Stimulated activated naive CD8-positive, alpha-beta T cell treated with anti-CD3 and anti-CD28 coated beads, Interleukin-15, Interleukin-2, amounts not matched to agents 100 ng/mL and 50 ng/mL, for 24 hours (primary cell): ENCODE measurements at regions not wholly inside any gene's neighbourhood (a gene's known extent, or its start where the extent isn't known, plus 50 kb on each side); places are given as distances from the start of the nearest gene placed in this dataset.
"Not testable (repeated sequence)": the region's sequence is repeated elsewhere in the genome, so short reads cannot be mapped to it uniquely, and the experiment has no call there.

Experiments used
- H3K27ac Mint-ChIP-seq: one replicate; pipeline ENCODE4 v1.8.0; 2021; ENCODE audit warnings: mild to moderate bottlenecking, mixed read lengths
- H3K27me3 Mint-ChIP-seq: one replicate; pipeline ENCODE4 v1.8.0; 2021; ENCODE audit warnings: mixed read lengths
- H3K36me3 Mint-ChIP-seq: one replicate; pipeline ENCODE4 v1.8.0; 2021; ENCODE audit warnings: low read depth, mixed read lengths
- H3K4me1 Mint-ChIP-seq: one replicate; pipeline ENCODE4 v1.8.0; 2021; ENCODE audit warnings: low read depth, mixed read lengths
- H3K4me3 Mint-ChIP-seq: one replicate; pipeline ENCODE4 v1.8.0; 2021; ENCODE audit warnings: mild to moderate bottlenecking, mixed read lengths
- H3K9me3 Mint-ChIP-seq: one replicate; pipeline ENCODE4 v1.8.0; 2021; ENCODE audit warnings: mixed read lengths

DNA sequence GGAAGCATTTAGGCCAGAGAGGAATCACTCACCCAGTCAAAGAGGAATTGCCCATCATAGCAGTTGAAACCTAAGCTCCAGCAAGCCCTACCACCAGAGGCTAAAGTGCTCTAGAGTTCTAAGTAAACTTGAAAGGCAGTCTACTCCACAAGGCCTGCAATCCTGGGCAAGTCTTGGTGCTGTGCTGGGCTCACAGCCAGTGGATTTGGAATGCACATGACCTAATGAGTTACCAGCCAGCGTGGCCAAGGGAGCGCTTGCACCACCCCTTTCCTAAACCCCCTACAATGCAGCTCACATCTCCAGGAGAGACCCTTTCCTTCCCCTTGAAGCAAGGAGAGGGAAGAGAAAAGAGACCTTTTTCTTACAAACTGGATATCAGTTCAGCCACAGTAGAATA, 445.7 kb downstream of the GASK1B start:
- Mint-ChIP-seq H3K9me3 (peaks cover 31% of the 10 kb centered on the region), H3K27me3 (no peaks in the 10 kb centered on the region), H3K4me3 (no peak overlapping the region), H3K27ac (no peak overlapping the region), H3K36me3 (no peaks in the 10 kb centered on the region), H3K4me1 (no peaks in the 10 kb centered on the region)

DNA sequence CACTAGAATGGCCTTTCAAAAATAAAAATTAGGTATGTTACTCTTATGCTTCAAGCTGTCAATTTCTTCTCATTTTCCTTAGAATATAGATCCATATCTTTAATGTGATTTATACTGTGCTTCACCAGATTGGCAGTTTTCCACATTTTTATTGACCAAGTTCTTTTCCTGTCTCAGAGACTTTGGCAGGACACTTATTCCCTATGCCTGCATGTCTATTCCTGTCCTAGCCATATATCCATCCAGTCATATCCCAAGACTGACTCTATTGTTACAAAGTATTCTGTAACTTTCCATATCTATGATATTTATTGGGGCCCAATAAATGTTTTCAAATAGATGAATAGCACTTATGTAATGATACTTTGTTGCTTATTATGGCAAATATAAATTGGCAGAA, 450.7 kb downstream of the GASK1B start:
- Mint-ChIP-seq H3K27me3 (no peaks in the 10 kb centered on the region), H3K9me3 (peaks cover 34% of the 10 kb centered on the region), H3K27ac (no peak overlapping the region), H3K4me3 (no peak overlapping the region), H3K36me3 (no peaks in the 10 kb centered on the region), H3K4me1 (no peaks in the 10 kb centered on the region)

GRCh38 chr4:157713342-157713741, 459.5 kb downstream of the GASK1B start:
- no peak overlapping the region for H3K4me3 Mint-ChIP-seq
- H3K36me3 Mint-ChIP-seq: no peaks in the 10 kb centered on the region
- H3K27ac Mint-ChIP-seq: no peak overlapping the region
- no peaks in the 10 kb centered on the region for H3K4me1 Mint-ChIP-seq
- no peaks in the 10 kb centered on the region for H3K27me3 Mint-ChIP-seq
- H3K9me3 Mint-ChIP-seq: no peaks in the 10 kb centered on the region

DNA sequence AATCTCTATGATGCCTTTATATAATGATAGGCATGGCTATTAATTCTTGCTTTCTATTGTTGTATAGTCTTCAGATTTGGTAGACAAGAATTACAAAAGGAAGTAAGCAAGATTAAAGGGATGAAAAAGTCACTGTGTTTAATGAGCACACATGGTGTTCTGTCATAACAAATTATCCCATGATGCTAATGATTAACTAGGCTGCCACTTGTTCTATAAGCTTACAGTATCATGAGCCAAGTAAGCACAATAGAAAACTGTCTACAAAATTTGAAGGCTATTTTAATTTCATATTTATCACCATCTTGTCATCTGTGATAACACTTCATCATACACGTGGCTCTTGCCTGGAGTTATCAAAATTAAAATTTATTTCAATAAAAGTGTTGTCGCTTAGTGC, 466.7 kb downstream of the GASK1B start:
- Mint-ChIP-seq H3K4me3 (no peak overlapping the region), H3K27me3 (no peaks in the 10 kb centered on the region), H3K36me3 (no peaks in the 10 kb centered on the region), H3K4me1 (no peaks in the 10 kb centered on the region), H3K27ac (no peak overlapping the region), H3K9me3 (no peaks in the 10 kb centered on the region)

DNA sequence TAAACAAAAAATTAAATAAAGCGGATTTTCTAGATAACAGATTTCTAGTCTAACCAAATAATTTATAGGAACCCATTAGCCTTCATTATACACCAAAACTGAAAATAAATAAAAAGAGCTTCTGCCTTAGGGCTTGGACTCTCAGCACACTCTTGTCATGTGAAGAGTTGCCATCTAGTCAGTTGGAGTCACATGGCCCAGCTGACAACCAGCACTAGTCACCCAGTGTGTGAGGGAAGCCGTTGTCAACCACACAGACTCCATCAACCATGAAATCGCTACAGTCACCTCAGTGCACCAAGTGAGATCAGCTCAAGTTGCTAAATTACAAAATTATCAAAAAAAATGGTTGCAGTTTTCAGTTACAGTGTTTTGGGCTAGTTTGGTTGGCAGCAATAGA, 470.0 kb downstream of the GASK1B start:
- H3K4me3 Mint-ChIP-seq: no peak overlapping the region
- no peaks in the 10 kb centered on the region for H3K36me3 Mint-ChIP-seq
- H3K27me3 Mint-ChIP-seq: no peaks in the 10 kb centered on the region
- no peaks in the 10 kb centered on the region for H3K9me3 Mint-ChIP-seq
- H3K4me1 Mint-ChIP-seq: no peaks in the 10 kb centered on the region
- H3K27ac Mint-ChIP-seq: no peak overlapping the region

DNA sequence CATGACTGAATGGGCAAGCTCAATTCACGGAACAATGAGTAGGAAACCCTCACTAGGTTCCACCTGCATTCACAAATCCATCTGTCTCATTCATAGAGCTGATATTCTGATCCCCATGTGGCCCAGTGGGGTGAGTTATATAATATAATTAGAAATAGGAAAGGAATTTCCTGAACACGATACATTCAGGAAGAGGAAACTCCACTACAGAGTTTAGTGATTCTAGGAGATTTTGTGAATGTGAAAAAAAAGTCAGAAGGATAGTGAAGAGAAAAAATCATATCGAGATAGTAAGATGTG, 471.2 kb downstream of the GASK1B start:
- Mint-ChIP-seq H3K27ac (no peak overlapping the region), H3K27me3 (no peaks in the 10 kb centered on the region), H3K4me3 (no peak overlapping the region), H3K9me3 (no peaks in the 10 kb centered on the region), H3K4me1 (no peaks in the 10 kb centered on the region), H3K36me3 (no peaks in the 10 kb centered on the region)

- no peaks in the 10 kb centered on the region for H3K4me1 Mint-ChIP-seq
Observed at GRCh38 chr4:157700898-157701694, 471.7 kb downstream of the GASK1B start.

DNA sequence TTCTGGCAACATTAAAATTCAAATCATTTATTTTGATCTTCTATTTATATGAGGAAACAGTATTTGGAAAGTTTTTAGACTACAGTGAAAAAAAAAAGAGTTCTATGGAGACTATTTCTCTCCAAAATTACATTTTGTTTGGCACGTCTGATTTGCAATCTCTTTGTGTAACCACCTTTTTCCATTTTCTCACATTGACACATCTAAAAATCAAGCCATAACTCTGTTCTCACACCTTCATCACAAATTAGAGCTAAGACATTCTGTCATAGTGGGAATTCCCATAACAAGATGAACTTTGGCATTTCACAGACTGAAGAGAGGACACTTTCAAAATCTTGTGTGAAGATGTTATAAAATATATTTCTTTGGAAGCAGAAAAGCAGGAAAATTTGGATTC, 468.9 kb downstream of the GRIA2 start:
- H3K9me3 Mint-ChIP-seq: no peaks in the 10 kb centered on the region
- H3K27me3 Mint-ChIP-seq: no peaks in the 10 kb centered on the region
- H3K27ac Mint-ChIP-seq: no peak overlapping the region
- H3K4me1 Mint-ChIP-seq: no peaks in the 10 kb centered on the region
- no peak overlapping the region for H3K4me3 Mint-ChIP-seq
- H3K36me3 Mint-ChIP-seq: no peaks in the 10 kb centered on the region

More at GRCh38 chr4:157700898-157701694, 471.7 kb downstream of the GASK1B start:
- no peak overlapping the region for H3K4me3 Mint-ChIP-seq
- H3K36me3 Mint-ChIP-seq: no peaks in the 10 kb centered on the region
- H3K9me3 Mint-ChIP-seq: no peaks in the 10 kb centered on the region
- no peak overlapping the region for H3K27ac Mint-ChIP-seq
- no peaks in the 10 kb centered on the region for H3K27me3 Mint-ChIP-seq

DNA sequence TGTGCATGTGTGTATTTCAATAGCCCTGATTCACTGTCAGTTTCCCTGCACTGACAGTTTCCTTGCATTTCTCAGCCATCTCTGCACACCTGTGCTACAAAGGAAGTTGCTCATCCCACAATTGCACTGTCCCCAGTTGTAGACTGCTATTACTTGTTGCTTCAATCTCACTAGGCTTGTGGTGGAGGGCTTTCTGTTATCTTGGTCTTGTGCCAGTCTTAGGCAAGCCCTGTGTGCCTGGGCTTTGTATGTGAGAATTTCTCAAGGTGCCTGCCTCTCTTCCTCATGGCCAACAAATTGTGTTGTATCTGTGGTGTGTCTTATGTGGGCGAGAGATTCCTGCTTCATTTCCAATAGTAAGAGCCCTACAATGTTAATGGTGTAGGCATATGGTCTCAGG, 467.4 kb downstream of the GRIA2 start:
- H3K9me3 Mint-ChIP-seq: no peaks in the 10 kb centered on the region
- H3K27ac Mint-ChIP-seq: no peak overlapping the region
- H3K36me3 Mint-ChIP-seq: no peaks in the 10 kb centered on the region
- H3K27me3 Mint-ChIP-seq: no peaks in the 10 kb centered on the region
- H3K4me3 Mint-ChIP-seq: no peak overlapping the region
- H3K4me1 Mint-ChIP-seq: no peaks in the 10 kb centered on the region

DNA sequence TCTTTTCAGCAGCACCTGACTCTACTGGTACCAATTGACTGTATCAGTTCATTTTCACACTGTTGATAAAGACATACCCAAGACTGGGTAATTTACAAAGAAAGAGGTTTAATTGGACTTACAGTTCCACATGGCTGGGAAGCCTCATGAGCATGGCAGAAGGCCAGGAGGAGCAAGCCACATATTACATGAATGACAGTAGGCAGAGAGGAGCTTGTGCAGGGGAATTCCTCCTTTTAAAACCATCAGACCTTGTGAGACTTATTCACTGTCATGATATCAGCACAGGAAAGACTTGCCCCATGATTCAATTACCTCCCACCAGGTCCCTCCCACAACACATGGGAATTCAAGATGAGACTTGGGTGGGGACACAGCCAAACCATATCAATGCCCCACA, 458.8 kb downstream of the GRIA2 start:
- not testable (repeated sequence) for H3K4me1 Mint-ChIP-seq, H3K36me3 Mint-ChIP-seq, H3K4me3 Mint-ChIP-seq, H3K27ac Mint-ChIP-seq, H3K9me3 Mint-ChIP-seq, H3K27me3 Mint-ChIP-seq

- Mint-ChIP-seq H3K9me3 (peaks cover 7% of the 10 kb centered on the region), H3K27me3 (no peaks in the 10 kb centered on the region), H3K4me1 (no peaks in the 10 kb centered on the region)
Observed at GRCh38 chr4:157678478-157678877, 457.9 kb downstream of the GRIA2 start.

DNA sequence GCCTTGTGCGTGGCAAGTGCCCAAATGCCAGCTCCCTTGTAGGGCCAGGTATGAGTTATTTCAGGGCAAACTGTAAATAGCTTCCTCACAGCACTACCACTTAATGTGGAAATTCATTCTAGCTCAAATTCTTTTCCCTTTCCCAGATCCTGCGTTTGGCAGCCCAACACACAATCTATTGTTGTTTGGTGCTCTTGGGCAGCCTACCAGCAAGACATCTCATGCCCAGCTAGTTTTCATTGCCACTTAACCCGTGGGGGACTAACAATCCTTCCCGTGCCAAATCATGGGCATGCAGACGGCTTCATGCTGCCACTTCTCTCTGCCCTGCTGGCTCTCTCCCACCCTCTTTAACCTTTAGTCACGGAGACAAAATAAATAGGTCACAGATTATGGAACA, 454.2 kb downstream of the GRIA2 start:
- H3K27me3 Mint-ChIP-seq: no peaks in the 10 kb centered on the region
- H3K27ac Mint-ChIP-seq: no peak overlapping the region
- peaks cover 7% of the 10 kb centered on the region for H3K9me3 Mint-ChIP-seq
- H3K4me1 Mint-ChIP-seq: no peaks in the 10 kb centered on the region
- H3K36me3 Mint-ChIP-seq: no peaks in the 10 kb centered on the region
- H3K4me3 Mint-ChIP-seq: no peak overlapping the region

More at GRCh38 chr4:157678478-157678877, 457.9 kb downstream of the GRIA2 start:
- no peaks in the 10 kb centered on the region for H3K36me3 Mint-ChIP-seq
- H3K4me3 Mint-ChIP-seq: no peak overlapping the region
- H3K27ac Mint-ChIP-seq: no peak overlapping the region

DNA sequence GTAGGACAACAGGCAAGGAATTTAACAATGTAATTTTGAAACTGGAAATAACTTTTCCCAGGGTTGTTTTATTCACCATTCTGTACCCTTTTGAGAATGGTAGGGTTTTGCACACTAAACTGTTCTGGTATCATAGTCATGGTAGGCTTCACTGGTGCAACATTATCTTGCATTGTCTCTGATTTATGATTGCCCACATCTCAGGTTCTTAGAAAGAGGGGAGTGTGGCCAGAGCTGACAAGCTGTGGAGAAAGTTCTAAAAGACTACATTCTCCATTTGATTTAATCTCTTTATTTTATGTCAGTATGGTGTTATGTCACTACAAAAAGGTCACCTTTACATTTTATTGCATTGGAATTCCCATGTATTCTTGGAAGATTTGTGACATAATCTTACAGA, 447.3 kb downstream of the GRIA2 start:
- no peaks in the 10 kb centered on the region for H3K27me3 Mint-ChIP-seq
- no peaks in the 10 kb centered on the region for H3K9me3 Mint-ChIP-seq
- no peak overlapping the region for H3K27ac Mint-ChIP-seq
- H3K4me1 Mint-ChIP-seq: no peaks in the 10 kb centered on the region
- no peaks in the 10 kb centered on the region for H3K36me3 Mint-ChIP-seq
- no peak overlapping the region for H3K4me3 Mint-ChIP-seq

DNA sequence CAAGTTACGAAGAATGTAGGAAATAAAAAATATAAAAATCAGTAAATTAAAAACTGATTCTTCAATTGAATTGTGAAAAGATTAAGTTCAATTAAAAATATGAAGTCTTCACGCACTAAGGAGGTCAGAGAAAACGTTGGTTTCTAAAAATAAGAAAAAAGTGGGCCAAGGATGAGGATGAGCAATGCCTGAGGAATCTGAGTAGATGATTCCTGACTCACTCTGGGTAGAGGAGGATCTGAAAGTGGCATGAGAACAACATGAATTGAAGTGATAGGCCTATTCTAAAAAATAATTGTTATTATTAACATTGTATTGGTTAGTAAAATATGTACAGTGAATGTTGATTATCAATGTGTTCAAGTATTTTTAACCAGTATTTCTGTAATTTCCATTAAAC, 444.2 kb downstream of the GRIA2 start:
- H3K9me3 Mint-ChIP-seq: no peaks in the 10 kb centered on the region
- H3K4me3 Mint-ChIP-seq: no peak overlapping the region
- H3K27me3 Mint-ChIP-seq: no peaks in the 10 kb centered on the region
- no peaks in the 10 kb centered on the region for H3K4me1 Mint-ChIP-seq
- H3K36me3 Mint-ChIP-seq: no peaks in the 10 kb centered on the region
- H3K27ac Mint-ChIP-seq: no peak overlapping the region

DNA sequence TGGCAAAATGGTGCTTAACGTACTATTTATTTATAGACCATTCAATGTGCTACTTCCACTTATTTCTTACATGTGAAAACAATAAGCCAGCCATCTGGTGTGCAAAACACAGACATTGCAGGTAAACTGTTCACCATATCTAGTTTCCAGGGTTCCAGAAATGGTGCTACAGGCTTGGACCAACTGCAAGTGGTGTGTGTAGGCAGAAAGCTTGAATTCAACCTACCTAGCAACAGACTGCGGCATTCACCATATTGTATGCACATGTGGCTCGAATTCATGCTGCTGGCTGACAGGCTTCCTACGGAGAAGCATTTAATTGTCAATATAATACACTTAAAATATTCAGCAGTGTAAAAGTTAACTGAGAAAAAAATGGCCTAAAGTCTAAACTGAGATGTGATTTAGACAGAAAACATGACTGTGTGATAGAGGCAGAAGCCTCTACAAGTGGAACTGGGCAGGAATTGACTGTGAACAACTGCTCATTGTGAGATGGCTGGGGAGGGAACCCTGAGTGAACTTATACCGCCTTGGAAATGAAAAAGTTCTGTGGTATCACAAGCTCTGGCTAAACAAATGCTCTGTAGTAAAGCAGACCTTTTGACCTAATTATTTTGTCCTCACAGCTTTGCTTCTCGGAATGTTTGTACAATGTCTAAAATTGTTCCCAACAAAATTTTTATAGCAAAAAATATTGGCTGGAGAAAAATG, 434.7 kb downstream of the GRIA2 start:
- no peaks in the 10 kb centered on the region for H3K9me3 Mint-ChIP-seq
- H3K4me1 Mint-ChIP-seq: no peaks in the 10 kb centered on the region
- no peak overlapping the region for H3K4me3 Mint-ChIP-seq

DNA sequence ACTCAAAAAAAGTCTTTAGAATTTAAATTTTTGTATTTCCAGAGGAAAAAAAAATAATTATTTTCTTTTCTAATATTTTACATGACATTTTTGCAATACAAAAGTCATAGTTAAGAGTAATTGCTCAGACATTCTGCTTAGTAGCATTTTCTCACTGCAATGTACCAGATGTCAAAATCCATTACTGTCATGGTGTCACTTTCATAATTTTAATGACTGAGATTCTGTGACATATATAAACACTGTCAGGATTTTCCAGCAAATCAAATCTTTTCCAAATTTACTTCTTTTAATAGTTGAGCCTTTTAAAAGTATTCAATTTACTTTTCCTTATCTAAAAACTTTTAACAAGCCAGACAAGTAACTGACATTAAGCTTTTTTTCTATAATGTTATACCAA, 422.7 kb downstream of the GRIA2 start:
- Mint-ChIP-seq H3K4me3 (no peak overlapping the region), H3K36me3 (no peaks in the 10 kb centered on the region), H3K4me1 (no peaks in the 10 kb centered on the region), H3K9me3 (no peaks in the 10 kb centered on the region), H3K27ac (no peak overlapping the region), H3K27me3 (no peaks in the 10 kb centered on the region)

More for the DNA sequence above, 434.7 kb downstream of the GRIA2 start:
- no peak overlapping the region for H3K27ac Mint-ChIP-seq
- H3K36me3 Mint-ChIP-seq: no peaks in the 10 kb centered on the region
- no peaks in the 10 kb centered on the region for H3K27me3 Mint-ChIP-seq
